ENCODE measurements at regions not wholly inside any gene's neighbourhood (a gene's known extent, or its start where the extent isn't known, plus 50 kb on each side); places are given as distances from the start of the nearest gene placed in this dataset.

GRCh38 chr4:162586266-162586665, 422.5 kb upstream of the FSTL5 start:
- no peak for TF ChIP-seq CTCF (IDR thresholded peaks at IDR 0.05; ENCODE audit: insufficient read depth, low read length)
- TF ChIP-seq GABPA (IDR thresholded peaks at IDR 0.05; ENCODE audit: low read depth), result no peak
- no peak for TF ChIP-seq POLR2AphosphoS5 (IDR thresholded peaks at IDR 0.05; ENCODE audit: low read depth)
- TF ChIP-seq REST (IDR thresholded peaks at IDR 0.05; ENCODE audit: insufficient replicate concordance, low read depth), result no peak
- TF ChIP-seq SPI1 (IDR thresholded peaks at IDR 0.05; ENCODE audit: borderline replicate concordance, low read depth), result no peak

Measured in HL-60 (cell line).